Calu3 (cell line): ENCODE measurements at regions not wholly inside any gene's neighbourhood (a gene's known extent, or its start where the extent isn't known, plus 50 kb on each side); places are given as distances from the start of the nearest gene placed in this dataset.
"Not testable (repeated sequence)": the region's sequence is repeated elsewhere in the genome, so short reads cannot be mapped to it uniquely, and the experiment has no call there.

Experiments
- BruUV-seq: library from RNA; stranded (reverse); fragments of 400-500 nt; replicated peaks from 2 replicates; lab custom pipeline; 2021; lab: Mats Ljungman, UMichigan
- CTCF ChIA-PET: fragments of 300-600 bp; sonication (Branson Sonifier 250); formaldehyde crosslinking; loops from one replicate; lab custom pipeline; 2022; ENCODE audit warnings: antibody characterized with exemption; lab: Charles Lee
- DNase-seq: peaks from one replicate; pipeline ENCODE4 v3.0.0; 2022
- H3K27ac Mint-ChIP-seq: one replicate; pipeline ENCODE4 v1.8.0; 2022; ENCODE audit warnings: mixed read lengths; ENCODE audit not compliant: unreplicated experiment
- H3K27me3 Mint-ChIP-seq: one replicate; pipeline ENCODE4 v1.8.0; 2022; ENCODE audit warnings: mixed read lengths; ENCODE audit not compliant: unreplicated experiment
- H3K36me3 Mint-ChIP-seq: one replicate; pipeline ENCODE4 v1.8.0; 2022; ENCODE audit warnings: mild to moderate bottlenecking, moderate library complexity, mixed read lengths; ENCODE audit not compliant: insufficient read depth, unreplicated experiment
- H3K4me1 Mint-ChIP-seq: one replicate; pipeline ENCODE4 v1.8.0; 2022; ENCODE audit warnings: mild to moderate bottlenecking, low read depth, mixed read lengths; ENCODE audit not compliant: unreplicated experiment
- H3K4me3 Mint-ChIP-seq: one replicate; pipeline ENCODE4 v1.8.0; 2022; ENCODE audit warnings: mild to moderate bottlenecking, low read depth, moderate library complexity, mixed read lengths; ENCODE audit not compliant: unreplicated experiment
- H3K9me3 Mint-ChIP-seq: one replicate; pipeline ENCODE4 v1.8.0; 2022; ENCODE audit warnings: low read depth, mixed read lengths; ENCODE audit not compliant: unreplicated experiment
- intact Hi-C: fragments of 100-400 bp; cut with micrococcal nuclease; formaldehyde crosslinking; loops from one replicate; pipeline ENCODE4 v1.10.0; 2022; ENCODE audit not compliant: unreplicated experiment
- TF ChIP-seq, protein P1 (sequence below): fragments of 200-600 bp; IDR thresholded peaks from one replicate; pipeline ENCODE4 v1.8.0; 2022; ENCODE audit warnings: antibody characterized with exemption; ENCODE audit not compliant: unreplicated experiment

DNA sequence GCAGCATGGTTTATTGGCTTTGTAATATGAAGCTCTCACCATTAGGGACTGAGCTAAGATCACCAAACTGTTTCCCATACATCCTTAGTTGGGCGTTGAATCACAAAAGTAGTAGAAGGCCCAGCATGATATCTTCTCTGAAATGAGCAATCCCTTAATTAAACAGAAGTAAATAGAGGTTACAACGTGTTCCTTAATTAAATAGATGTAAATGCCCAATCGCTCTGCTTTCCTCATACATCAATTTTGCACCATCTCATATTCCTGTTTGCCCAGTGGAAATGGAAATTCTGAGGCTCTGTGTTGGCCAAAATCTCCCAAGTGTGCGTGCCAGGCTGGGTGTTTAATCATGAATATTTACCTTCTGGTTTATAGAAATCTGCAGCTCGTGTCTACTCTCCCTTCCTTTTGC, 107.4 kb upstream of the FOXB1 start:
- peaks cover 74% of the 10 kb centered on the region for H3K27me3 Mint-ChIP-seq
- H3K9me3 Mint-ChIP-seq = no peaks in the 10 kb centered on the region
- no peak overlapping the region for H3K27ac Mint-ChIP-seq
- CTCF ChIA-PET = no interaction called here
- no TSS peak for BruUV-seq
- H3K4me1 Mint-ChIP-seq = peaks cover 8% of the 10 kb centered on the region
- H3K36me3 Mint-ChIP-seq = no peaks in the 10 kb centered on the region
- TF ChIP-seq, protein P1, sequence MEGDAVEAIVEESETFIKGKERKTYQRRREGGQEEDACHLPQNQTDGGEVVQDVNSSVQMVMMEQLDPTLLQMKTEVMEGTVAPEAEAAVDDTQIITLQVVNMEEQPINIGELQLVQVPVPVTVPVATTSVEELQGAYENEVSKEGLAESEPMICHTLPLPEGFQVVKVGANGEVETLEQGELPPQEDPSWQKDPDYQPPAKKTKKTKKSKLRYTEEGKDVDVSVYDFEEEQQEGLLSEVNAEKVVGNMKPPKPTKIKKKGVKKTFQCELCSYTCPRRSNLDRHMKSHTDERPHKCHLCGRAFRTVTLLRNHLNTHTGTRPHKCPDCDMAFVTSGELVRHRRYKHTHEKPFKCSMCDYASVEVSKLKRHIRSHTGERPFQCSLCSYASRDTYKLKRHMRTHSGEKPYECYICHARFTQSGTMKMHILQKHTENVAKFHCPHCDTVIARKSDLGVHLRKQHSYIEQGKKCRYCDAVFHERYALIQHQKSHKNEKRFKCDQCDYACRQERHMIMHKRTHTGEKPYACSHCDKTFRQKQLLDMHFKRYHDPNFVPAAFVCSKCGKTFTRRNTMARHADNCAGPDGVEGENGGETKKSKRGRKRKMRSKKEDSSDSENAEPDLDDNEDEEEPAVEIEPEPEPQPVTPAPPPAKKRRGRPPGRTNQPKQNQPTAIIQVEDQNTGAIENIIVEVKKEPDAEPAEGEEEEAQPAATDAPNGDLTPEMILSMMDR = no peak
- intact Hi-C loops = no loop called here
- no peak overlapping the region for H3K4me3 Mint-ChIP-seq
- no peak for DNase-seq

DNA sequence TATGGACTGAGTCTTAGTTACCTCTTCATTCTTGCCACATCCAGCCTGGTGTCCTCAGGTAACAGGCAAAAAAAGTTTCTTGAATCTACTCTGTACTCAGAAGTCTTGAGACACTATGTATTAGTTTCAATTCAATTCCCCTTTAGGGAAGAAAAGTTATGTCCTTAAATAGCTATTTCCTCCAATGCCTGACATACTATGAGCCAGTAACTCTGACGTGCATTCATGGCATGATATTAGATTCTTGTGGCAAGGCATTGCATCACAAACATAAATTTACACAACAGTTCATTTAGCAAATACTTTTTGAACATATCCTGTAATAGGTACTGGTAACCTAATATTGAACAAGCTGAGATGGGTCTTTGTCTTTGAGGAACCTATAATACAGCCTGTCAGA, 109.3 kb upstream of the FOXB1 start:
- intact Hi-C loops = no loop called here
- Mint-ChIP-seq H3K27ac (no peak overlapping the region), H3K9me3 (no peaks in the 10 kb centered on the region), H3K36me3 (no peaks in the 10 kb centered on the region), H3K27me3 (peaks cover 92% of the 10 kb centered on the region), H3K4me1 (peaks cover 8% of the 10 kb centered on the region), H3K4me3 (no peak overlapping the region)
- TF ChIP-seq, protein P1 = no peak
- BruUV-seq = no TSS peak
- DNase-seq = no peak
- CTCF ChIA-PET = interaction anchor here (1.5 kb wide), 1 partner anchor 10 kb away, joined by 4 read pairs; no protein-coding TSS in a partner anchor

DNA sequence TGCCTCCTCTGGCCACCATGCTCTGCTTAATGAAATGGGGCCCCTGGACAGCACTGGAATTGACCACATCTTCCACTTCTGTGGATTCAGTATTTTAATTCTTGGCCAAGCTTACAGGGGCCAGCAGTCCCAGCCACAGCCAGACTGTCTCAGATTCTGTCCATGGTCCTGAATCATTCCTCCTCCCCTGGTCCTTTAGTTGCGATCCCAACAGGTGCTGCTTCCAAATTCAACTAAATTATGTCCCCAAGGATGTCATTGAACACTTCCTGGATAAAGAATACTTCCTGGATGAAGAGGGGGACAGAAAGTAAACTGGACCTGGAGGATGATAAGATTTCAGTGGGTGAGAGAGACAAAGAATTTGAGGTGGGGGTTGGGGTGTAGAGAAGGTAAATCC, 111.1 kb upstream of the FOXB1 start:
- H3K27me3 Mint-ChIP-seq = peaks cover 93% of the 10 kb centered on the region
- no TSS peak for BruUV-seq
- peak; percentile 32 for DNase-seq

DNA sequence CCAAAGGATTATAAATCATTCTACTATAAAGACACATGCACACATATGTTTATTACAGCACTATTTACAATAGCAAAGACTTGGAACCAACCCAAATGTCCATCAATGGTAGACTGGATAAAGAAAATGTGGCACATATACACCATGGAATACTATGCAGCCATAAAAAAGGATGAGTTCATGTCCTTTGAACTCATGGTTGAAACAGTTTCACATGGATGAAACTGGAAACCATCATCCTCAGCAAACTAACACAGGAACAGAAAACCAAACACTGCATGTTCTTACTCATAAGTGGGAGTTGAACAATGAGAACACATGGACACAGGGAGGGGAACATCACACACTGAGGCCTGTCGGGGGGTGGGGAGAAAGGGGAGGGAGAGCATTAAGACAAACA, 116.2 kb upstream of the FOXB1 start:
- CTCF ChIA-PET = interaction anchor here (0.6 kb wide), 1 partner anchor 311 kb away, joined by 3 read pairs; no protein-coding TSS in a partner anchor
- Mint-ChIP-seq H3K27me3 (peaks cover 79% of the 10 kb centered on the region), H3K4me1 (peaks cover 15% of the 10 kb centered on the region)
- H3K27ac Mint-ChIP-seq, H3K36me3 Mint-ChIP-seq, BruUV-seq, H3K9me3 Mint-ChIP-seq, intact Hi-C loops, DNase-seq, H3K4me3 Mint-ChIP-seq: not testable (repeated sequence)

More for the DNA sequence above, 111.1 kb upstream of the FOXB1 start:
- Mint-ChIP-seq H3K4me1 (no peaks in the 10 kb centered on the region), H3K27ac (no peak overlapping the region), H3K9me3 (no peaks in the 10 kb centered on the region), H3K36me3 (no peaks in the 10 kb centered on the region), H3K4me3 (no peak overlapping the region)
- intact Hi-C loops = no loop called here
- CTCF ChIA-PET = no interaction called here
- TF ChIP-seq, protein P1 = no peak

DNA sequence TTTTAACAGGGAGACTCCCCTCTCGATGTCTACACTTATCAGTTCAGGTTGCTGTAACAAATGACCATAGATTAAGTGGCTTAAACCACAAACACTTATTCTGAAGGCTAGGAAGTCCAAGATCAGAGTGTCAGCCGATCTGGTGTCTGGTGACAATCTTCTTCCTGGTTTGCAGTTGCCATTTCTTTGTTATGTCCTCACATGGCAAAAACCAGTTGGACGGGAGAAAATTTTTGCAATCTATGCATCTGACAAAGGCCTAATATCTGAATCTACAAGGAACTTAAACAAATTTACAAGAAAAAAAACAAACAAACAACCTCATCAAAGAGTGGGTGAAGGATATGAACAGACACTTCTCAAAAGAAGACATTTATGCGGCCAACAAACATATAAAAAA, 116.9 kb upstream of the FOXB1 start:
- intact Hi-C loops = no loop called here
- H3K27ac Mint-ChIP-seq = no peak overlapping the region
- no TSS peak for BruUV-seq
- no peak overlapping the region for H3K4me3 Mint-ChIP-seq
- TF ChIP-seq, protein P1 = no peak
- no peaks in the 10 kb centered on the region for H3K36me3 Mint-ChIP-seq
- no peaks in the 10 kb centered on the region for H3K9me3 Mint-ChIP-seq
- H3K4me1 Mint-ChIP-seq = peaks cover 15% of the 10 kb centered on the region
- H3K27me3 Mint-ChIP-seq = peaks cover 78% of the 10 kb centered on the region
- DNase-seq = no peak
- CTCF ChIA-PET = interaction anchor here (0.6 kb wide), 1 partner anchor 30 kb away, joined by 6 read pairs; no protein-coding TSS in a partner anchor
